ENCODE measurements at regions not wholly inside any gene's neighbourhood (a gene's known extent, or its start where the extent isn't known, plus 50 kb on each side); places are given as distances from the start of the nearest gene placed in this dataset.
A peak's percentile ranks its signal among the peaks of the same experiment; 100 is the strongest.

- intact Hi-C loops (cut with micrococcal nuclease) = no loop called here
- Histone ChIP-seq H3K36me3 (no peaks in the 10 kb centered on the region), H3K4me1 (no peaks in the 10 kb centered on the region), H3K4me3 (no peak overlapping the region), H3K9me3 (replicated peaks) (no peaks in the 10 kb centered on the region), H3K27ac (replicated peaks) (no peak overlapping the region), H3K27me3 (ENCODE audit: low read depth) (no peaks in the 10 kb centered on the region)
- no peak for TF ChIP-seq CTCF (IDR thresholded peaks at IDR 0.05; ENCODE audit: borderline replicate concordance)
- DNase-seq = no peak
Measured at GRCh38 chr7:34421526-34421925, 236.5 kb upstream of the NPSR1 start.

- Histone ChIP-seq H3K9me3 (replicated peaks) (no peaks in the 10 kb centered on the region), H3K36me3 (no peaks in the 10 kb centered on the region), H3K27me3 (ENCODE audit: low read depth) (no peaks in the 10 kb centered on the region), H3K27ac (replicated peaks) (no peak overlapping the region), H3K4me3 (no peak overlapping the region), H3K4me1 (no peaks in the 10 kb centered on the region)
- no peak for DNase-seq
- no peak for TF ChIP-seq CTCF (IDR thresholded peaks at IDR 0.05; ENCODE audit: borderline replicate concordance)
- intact Hi-C loops (cut with micrococcal nuclease) = no loop called here
Measured at GRCh38 chr7:34425194-34425593, 232.8 kb upstream of the NPSR1 start.

- no peaks in the 10 kb centered on the region for H3K36me3 ChIP-seq
- intact Hi-C loops (cut with micrococcal nuclease) = no loop called here
- no peaks in the 10 kb centered on the region for H3K27me3 ChIP-seq (ENCODE audit: low read depth)
- H3K9me3 ChIP-seq (replicated peaks) = no peaks in the 10 kb centered on the region
- H3K4me3 ChIP-seq = no peak overlapping the region
- no peaks in the 10 kb centered on the region for H3K4me1 ChIP-seq
- no peak for DNase-seq
- no peak for TF ChIP-seq CTCF (IDR thresholded peaks at IDR 0.05; ENCODE audit: borderline replicate concordance)
- no peak overlapping the region for H3K27ac ChIP-seq (replicated peaks)
Measured at GRCh38 chr7:34425631-34426384, 232.2 kb upstream of the NPSR1 start.

- Histone ChIP-seq H3K9me3 (replicated peaks) (peaks cover 20% of the 10 kb centered on the region), H3K4me1 (no peaks in the 10 kb centered on the region), H3K27ac (replicated peaks) (no peak overlapping the region), H3K27me3 (ENCODE audit: low read depth) (no peaks in the 10 kb centered on the region), H3K36me3 (no peaks in the 10 kb centered on the region), H3K4me3 (no peak overlapping the region)
- intact Hi-C loops (cut with micrococcal nuclease) = no loop called here
- peak; percentile 49 for TF ChIP-seq CTCF (IDR thresholded peaks at IDR 0.05; ENCODE audit: borderline replicate concordance)
- DNase-seq = no peak
Measured at GRCh38 chr7:34430456-34430855, 227.6 kb upstream of the NPSR1 start.

GRCh38 chr7:34438436-34438835, 219.6 kb upstream of the NPSR1 start:
- no peak overlapping the region for H3K4me3 ChIP-seq
- intact Hi-C loops (cut with micrococcal nuclease) = no loop called here
- H3K9me3 ChIP-seq (replicated peaks) = peaks cover 8% of the 10 kb centered on the region
- H3K27me3 ChIP-seq (ENCODE audit: low read depth) = no peaks in the 10 kb centered on the region
- no peak for DNase-seq
- no peaks in the 10 kb centered on the region for H3K4me1 ChIP-seq
- no peak for TF ChIP-seq CTCF (IDR thresholded peaks at IDR 0.05; ENCODE audit: borderline replicate concordance)
- H3K36me3 ChIP-seq = no peaks in the 10 kb centered on the region
- no peak overlapping the region for H3K27ac ChIP-seq (replicated peaks)
